GM21576 (cell line): ENCODE measurements at regions not wholly inside any gene's neighbourhood (a gene's known extent, or its start where the extent isn't known, plus 50 kb on each side); places are given as distances from the start of the nearest gene placed in this dataset.

Experiments used
- ATAC-seq: cut with Tn5 transposase; IDR thresholded peaks from one replicate; pipeline ENCODE4 v1.9.1; 2021; ENCODE audit warnings: mild to moderate bottlenecking, moderate library complexity; ENCODE audit not compliant: unreplicated experiment

- no peak for ATAC-seq
These were observed 463.9 kb upstream of the PROK2 start for GRCh38 chr3:72248869-72249268.

DNA sequence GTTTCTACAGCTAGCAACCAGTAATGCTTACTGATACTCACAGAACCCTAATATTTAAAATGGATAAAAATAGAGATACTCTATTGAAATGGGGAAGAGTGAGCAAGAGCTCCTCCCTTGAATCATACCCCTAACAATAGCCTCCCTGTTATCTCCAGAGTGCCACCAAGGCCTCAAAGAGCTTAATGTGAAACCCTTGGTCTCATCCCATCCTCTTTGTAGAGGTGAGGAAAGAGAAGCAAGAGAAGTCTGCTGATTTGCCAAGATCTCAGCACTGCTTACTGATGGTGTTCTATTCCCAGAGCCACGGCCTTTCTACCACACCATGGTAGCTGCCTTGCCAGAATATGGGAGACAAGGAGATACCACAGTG, 463.4 kb upstream of the PROK2 start:
- no peak for ATAC-seq

- no peak for ATAC-seq
These were observed 462.9 kb upstream of the PROK2 start for GRCh38 chr3:72247645-72248388.

DNA sequence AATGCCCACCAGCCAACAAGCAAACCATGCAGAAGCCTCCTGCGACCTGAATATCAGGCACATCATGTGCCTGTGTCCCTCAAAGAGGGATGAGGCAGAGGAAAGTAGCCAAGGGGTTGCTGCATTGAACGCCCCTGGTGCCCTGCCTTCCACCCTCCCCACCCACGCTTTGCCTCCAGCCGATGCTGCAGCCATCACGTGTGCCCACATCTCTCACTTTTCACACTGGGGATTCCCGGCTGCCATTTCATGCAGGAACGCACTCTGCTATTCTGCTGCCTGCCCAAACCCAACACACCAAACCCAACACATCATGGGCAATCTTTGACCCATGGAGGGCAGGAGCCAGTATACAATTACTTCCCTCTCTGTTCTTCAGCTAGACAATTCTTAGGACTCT, 462.2 kb upstream of the PROK2 start:
- no peak for ATAC-seq

DNA sequence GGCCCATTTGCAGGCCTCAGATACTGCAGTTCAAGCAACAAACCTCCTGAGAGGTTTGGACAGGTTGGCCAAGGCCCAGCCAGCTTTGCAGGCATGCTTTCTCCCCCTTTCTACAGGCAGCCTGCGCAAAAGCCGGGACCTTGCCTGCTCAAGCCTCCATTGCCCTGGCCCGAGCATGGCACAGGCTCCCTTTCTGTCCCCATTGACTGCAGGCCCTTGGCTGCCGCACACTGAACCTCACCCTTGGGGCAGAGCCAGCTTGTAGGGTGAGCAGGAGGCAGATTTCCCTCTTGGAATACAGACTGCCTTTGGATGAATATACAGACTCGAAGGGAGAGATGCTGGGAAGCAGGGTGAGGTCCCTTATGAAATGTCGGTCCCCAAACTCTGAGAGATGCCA, 461.7 kb upstream of the PROK2 start:
- ATAC-seq, result no peak

GRCh38 chr3:72245183-72245811, 460.3 kb upstream of the PROK2 start:
- no peak for ATAC-seq

DNA sequence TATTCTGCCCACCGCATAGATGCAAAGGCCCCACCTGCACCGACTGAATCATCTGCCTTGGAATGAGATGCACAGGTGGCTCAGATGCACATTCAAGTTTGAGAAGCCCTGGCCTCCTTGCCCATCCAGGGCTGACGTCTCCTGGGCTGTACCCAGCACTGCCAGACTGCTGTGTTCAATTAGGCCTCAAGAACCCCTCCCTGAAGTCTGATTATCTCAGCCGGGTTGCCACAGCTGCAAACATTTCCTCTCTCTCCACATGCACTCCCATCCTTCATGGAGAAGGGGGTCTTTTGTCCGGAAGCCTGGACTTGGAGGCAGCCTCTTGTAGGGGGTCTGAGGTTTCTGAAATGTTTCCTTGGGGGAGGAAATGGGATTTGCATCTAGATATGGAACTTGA, 459.4 kb upstream of the PROK2 start:
- ATAC-seq, result no peak

DNA sequence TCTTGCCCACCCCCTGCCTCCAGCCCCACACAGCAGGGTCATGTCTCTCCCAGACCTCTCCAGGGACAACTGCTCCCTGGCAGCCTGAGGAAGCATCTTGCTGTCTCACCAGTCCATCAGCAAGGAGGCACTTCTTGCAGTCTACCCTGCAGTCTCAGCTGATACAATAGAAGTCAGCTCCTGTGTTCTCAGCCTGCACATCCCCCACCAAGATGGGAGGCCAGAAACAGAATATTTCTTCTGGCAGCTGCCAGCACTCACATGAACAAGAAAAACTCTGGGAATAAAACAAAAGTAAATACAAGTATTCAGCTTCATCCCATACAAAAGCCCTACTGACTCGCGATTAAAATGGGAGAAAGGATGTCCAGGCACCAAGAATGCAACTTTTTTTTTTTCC, 457.4 kb upstream of the PROK2 start:
- ATAC-seq, result no peak

DNA sequence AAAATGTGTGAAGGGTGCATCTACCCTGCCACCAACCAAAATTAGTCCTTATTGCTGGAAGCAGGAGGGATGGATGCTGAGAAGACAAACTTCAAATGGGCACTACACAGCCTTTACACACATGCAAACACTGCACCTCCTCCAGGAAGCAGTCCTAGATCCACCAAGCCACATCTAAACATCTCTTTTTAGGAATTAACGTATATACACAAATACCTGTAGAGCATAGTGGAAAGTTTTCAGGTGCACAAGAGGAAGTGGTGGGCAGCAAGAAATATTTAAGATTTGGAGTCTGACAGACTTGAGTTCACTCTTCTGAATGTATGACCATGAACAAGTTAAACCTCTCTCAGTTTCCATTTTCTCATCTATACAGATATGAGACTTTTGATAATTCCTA, 456.6 kb upstream of the PROK2 start:
- no peak for ATAC-seq

DNA sequence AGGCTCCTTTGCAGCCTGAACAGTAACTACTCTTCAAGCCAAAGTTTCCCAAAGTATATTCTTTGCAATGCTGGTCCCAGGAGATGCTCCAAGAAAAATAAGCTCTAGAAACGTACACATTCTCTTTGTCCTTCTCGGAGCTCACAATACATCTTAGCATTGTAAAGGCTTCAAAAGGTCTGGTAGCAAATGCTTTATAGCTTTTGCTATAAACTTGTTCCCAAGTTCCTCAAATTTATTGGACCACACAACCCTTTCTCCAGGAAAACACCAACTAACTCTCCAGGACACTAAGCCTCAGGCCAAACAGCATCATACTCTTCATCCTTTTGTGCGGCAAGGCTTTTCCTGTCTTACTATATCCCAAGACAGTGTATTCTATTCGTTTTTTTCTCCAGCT, 455.6 kb upstream of the PROK2 start:
- no peak for ATAC-seq

DNA sequence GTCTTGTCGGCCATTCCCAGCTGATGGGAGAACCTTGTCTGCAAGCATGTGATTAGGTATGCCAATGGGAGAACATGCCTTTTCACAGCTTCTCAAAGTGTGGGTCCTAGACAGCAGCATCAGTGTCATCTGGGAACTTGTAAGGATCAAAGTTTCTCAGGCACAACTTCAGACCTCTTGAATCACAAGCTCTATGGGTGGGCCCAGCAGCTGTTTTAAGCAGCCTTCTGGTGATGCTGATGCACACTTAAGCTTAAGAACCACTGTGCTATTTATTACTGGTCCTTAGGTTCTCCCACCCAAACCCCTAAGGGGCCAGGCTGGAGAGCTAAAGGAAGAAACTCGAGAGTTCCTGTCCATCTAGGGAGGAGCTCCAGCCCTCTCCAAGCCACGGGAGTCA, 453.9 kb upstream of the PROK2 start:
- ATAC-seq, result no peak

DNA sequence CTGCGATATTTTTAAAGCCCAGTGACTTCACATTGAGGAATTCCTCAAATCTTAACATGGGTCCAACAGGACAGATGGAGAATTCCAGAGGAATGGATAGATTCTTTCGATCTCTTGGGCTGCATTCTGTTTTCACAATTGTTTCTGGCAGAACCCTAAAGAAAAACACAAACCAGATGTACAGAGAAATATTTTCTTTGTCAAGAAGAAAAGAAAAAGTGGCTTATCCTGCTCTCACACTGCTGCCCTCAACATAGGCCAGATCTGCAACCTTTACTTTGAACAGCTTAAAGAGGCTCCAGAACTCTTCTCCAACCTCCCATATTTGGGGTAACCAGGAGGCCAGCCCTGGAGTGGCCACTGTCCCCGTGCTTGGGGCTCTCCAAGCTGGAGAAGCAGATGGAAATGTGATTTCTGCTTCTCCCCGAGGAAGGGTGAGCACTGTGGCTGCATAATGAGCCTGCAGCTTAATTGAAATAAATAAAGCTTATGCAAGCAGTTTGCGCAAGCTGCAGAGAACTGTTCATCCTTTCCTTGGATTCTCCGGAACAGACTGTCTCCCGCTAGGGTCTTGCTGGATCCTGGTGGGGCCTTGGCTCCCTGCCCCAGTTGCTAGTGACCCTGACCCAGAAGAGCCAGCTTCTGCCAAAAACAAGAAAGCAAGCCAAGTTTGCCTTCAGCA, 453.2 kb upstream of the PROK2 start:
- no peak for ATAC-seq

GRCh38 chr3:72237679-72238009, 452.7 kb upstream of the PROK2 start:
- no peak for ATAC-seq

- no peak for ATAC-seq
These were observed 449.4 kb upstream of the PROK2 start for GRCh38 chr3:72234391-72234790.

- no peak for ATAC-seq
These were observed 448.6 kb upstream of the PROK2 start for GRCh38 chr3:72233571-72233970.

- ATAC-seq, result no peak
These were observed 447.8 kb upstream of the PROK2 start for GRCh38 chr3:72232777-72233176.

GRCh38 chr3:72232331-72232730, 447.4 kb upstream of the PROK2 start:
- ATAC-seq, result no peak

GRCh38 chr3:72231439-72232196, 446.7 kb upstream of the PROK2 start:
- no peak for ATAC-seq

- no peak for ATAC-seq
These were observed 445.9 kb upstream of the PROK2 start for GRCh38 chr3:72230774-72231379.

DNA sequence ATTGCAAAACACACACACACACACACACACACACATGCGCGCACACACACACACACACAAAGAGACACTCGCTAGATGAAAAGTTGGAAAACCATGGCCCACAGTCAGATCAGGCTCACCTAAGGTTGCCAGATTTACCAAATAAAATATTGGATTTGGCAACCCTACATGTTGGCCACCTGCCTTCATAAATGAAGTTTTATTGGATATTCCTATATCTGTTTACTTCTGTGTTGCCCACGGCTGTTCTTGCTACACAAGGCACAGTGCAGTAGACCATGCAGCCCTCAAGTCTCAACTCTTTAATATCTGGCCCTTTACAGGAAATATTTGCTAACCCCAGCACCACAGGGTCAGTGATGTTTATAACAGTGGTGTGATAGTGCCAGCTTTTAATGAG, 445.0 kb upstream of the PROK2 start:
- no peak for ATAC-seq

GRCh38 chr3:72227486-72228070, 442.6 kb upstream of the PROK2 start:
- no peak for ATAC-seq
